Right ventricle myocardium superior (tissue), 1 donor: ENCODE measurements at regions not wholly inside any gene's neighbourhood (a gene's known extent, or its start where the extent isn't known, plus 50 kb on each side); places are given as distances from the start of the nearest gene placed in this dataset.

Source experiments
- ATAC-seq: fragments of 200-7000 bp; cut with Tn5 transposase; one replicate; pipeline ENCODE4 v1.9.1; 2020; ENCODE audit warnings: mild to moderate bottlenecking; ENCODE audit not compliant: poor library complexity
- DNase-seq: peaks from one replicate; pipeline ENCODE4 v3.0.0-alpha.2; 2020
- intact Hi-C: fragments of 100-400 bp; cut with DNase I; formaldehyde crosslinking; loops from one replicate; pipeline ENCODE4 v1.11.2; 2022
- donor health status: DM: no; HTN: yes; CAD: no; lungs with severe emphysema.

GRCh38 chr12:102622618-102623017 is 142.3 kb upstream of the IGF1 start:
- DNase-seq (no peak), ATAC-seq (no peak)
- intact Hi-C loops: no loop called here

- intact Hi-C loops: no loop called here
- no peak for ATAC-seq
- DNase-seq: no peak
Observed at GRCh38 chr12:102618197-102618877, 138.0 kb upstream of the IGF1 start.

- DNase-seq: no peak
- intact Hi-C loops: no loop called here
- ATAC-seq: no peak
Observed at GRCh38 chr12:102616692-102617091, 136.3 kb upstream of the IGF1 start.

- intact Hi-C loops: no loop called here
- DNase-seq (no peak), ATAC-seq (no peak)
Observed at GRCh38 chr12:102611995-102612394, 131.6 kb upstream of the IGF1 start.

- intact Hi-C loops: no loop called here
- no peak for ATAC-seq
- DNase-seq: no peak
Observed at GRCh38 chr12:102609996-102610395, 129.6 kb upstream of the IGF1 start.

DNA sequence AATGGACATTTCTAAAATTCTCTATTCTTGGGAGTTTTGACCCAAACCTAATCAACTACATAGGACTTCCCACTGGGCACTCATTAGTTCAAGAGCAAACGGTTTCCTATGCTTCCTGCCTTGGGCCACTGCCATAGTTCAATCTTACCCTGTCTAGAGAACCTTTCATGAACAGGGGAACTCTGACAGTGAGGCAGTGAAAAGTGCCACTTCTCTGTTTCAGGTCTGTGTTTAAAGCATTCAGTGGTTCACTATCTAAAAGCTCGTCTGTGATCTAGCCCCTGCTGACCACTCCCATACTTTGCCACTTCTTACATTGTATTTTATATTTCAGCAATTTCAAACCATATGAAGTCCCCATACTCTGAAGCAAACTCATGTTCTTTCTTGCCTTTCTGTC is 122.7 kb upstream of the IGF1 start:
- no peak for ATAC-seq
- DNase-seq: no peak
- intact Hi-C loops: no loop called here

DNA sequence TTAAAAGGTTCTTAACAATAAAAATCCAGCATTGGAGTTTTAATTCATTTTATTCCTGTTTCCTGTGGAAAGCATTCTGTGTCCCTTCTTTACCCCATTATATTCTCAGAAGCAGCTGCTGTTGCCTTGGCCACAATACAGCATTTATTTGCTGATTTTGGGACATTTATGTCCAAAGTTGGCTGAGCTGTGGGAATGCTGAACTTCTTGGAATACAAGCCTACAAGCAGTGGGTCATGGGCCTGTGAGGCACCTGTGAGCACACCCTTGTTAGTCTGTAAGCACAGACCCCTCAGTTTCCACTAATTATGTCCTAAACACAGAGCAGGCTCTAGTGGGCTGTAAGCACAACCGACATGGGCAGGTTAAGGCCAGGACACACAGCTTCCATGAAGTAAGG is 122.2 kb upstream of the IGF1 start:
- ATAC-seq: no peak
- intact Hi-C loops: no loop called here
- DNase-seq: no peak

DNA sequence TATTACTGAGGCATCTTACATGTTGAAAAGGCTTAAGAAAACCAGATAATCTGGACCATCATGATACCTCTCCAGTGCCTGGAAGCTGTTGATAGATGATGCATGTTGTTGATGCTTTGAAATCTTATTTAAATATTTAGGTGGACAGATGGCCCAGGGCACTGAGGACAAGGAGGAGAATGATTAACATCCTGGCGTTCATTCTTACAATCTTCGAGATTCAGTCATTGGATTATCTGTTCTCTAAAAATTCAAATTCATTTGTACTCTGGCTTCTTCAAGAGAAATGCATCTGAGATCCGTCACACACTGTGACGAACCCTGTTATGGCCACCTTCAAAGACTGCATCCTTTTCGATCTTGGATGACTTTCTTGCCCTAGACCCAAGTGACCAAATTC is 121.3 kb upstream of the IGF1 start:
- ATAC-seq: no peak

DNA sequence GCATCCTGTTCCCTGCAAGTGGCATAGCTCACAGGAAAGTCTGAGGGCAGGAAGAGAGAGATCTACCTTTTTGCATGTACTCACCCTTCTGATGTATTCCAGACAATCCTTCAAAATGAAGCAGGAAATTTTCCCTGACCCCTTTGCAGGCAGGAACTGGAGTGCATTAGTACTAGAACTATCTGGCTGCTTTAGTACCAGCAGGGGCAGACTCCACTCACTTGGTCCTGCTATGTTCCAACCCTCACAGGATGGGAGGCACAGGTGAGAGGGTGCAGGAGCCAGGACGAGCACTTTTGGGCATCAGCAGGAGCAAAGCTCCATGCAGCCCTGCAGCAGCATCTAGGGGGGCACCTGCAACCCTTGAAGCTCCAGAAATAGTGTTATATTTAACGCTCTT is 116.3 kb upstream of the IGF1 start:
- DNase-seq: no peak
- intact Hi-C loops: no loop called here
- ATAC-seq: no peak

More for the DNA sequence above, 121.3 kb upstream of the IGF1 start:
- intact Hi-C loops: no loop called here
- DNase-seq: no peak

DNA sequence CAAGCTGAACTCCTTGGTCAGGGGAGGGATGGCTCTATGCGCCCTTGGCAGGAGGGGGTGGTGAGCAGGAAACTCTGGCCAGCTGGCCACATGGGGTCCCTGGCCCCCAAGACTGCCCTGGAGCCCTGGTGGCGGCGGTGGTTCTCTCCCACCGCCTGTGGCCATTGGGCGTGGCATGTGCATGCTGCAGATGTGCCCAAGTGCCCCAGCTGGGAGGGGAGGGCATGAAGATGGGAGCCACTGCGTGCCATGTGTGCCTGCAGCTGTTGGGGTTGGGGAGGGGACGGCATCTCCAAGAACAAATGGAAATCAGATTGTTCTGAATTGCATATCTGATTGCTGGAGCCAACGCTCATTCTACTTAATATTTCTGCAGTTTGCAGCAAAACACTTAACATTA is 115.7 kb upstream of the IGF1 start:
- no peak for DNase-seq
- ATAC-seq: no peak

DNA sequence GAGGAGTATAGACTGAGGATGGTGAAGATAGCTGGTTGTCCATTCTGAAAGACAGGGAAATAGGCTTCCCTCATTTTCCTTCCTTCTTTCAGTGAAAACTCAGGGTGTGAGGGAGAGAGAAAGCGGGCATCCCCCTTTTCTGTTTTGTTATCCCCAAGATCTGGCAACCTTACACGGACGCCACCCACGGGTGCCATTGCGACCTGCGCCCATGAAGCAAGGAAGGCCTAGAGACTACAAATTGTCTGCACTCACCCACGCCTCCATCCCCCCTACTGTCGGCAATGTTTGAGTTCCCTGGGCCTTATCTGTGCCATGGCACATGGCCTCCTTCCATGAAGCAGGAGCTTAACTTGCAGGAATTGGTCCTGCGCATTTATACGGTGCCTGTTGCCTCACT is 115.0 kb upstream of the IGF1 start:
- intact Hi-C loops: no loop called here
- no peak for DNase-seq
- ATAC-seq: no peak

More for the DNA sequence above, 115.7 kb upstream of the IGF1 start:
- intact Hi-C loops: no loop called here

DNA sequence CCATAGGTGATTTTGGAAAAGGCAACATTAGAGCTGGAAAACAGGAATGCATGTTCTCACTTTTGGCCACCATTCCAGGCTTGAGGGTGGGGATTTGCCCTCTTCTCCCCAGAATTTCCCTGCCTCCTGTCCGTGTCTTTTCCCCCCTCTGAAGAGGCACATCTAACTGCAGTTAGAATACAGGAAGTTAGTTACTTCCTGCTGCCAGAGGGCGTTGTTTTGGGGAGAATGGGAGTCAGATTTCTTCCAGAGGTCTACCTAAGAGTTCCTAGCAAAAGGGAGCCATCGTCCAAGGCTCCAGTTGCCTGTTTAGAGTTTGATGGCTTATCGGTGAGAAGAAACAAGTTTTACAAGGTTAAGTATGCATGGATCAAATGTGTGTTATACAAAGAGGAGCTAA is 112.8 kb upstream of the IGF1 start:
- intact Hi-C loops: no loop called here
- ATAC-seq (no peak), DNase-seq (no peak)

GRCh38 chr12:102592134-102592533 is 111.8 kb upstream of the IGF1 start:
- no peak for DNase-seq
- intact Hi-C loops: no loop called here
- ATAC-seq: no peak

DNA sequence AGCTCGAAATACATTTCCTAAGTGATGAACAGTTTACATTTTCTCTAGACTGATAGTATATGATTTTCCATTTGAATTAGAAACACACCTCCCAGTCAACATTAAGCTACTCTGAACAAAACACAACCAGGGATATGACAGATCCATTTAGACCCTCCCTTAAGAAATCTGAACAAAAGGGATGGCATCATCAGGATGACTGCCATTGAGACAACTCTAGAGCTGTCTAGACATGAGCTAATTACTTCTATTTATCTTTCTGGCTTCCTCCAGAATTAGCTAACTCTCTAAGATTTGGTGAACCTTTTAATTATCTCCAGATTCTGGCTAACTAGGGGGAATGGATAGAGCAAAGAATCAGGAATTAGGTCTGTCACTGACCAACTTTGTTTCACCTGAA is 92.9 kb upstream of the IGF1 start:
- no peak for DNase-seq
- intact Hi-C loops: no loop called here
- no peak for ATAC-seq

GRCh38 chr12:102571889-102572288 is 91.5 kb upstream of the IGF1 start:
- ATAC-seq (no peak), DNase-seq (no peak)
- intact Hi-C loops: no loop called here

GRCh38 chr12:102570256-102570655 is 89.9 kb upstream of the IGF1 start:
- ATAC-seq (no peak), DNase-seq (no peak)
- intact Hi-C loops: no loop called here

DNA sequence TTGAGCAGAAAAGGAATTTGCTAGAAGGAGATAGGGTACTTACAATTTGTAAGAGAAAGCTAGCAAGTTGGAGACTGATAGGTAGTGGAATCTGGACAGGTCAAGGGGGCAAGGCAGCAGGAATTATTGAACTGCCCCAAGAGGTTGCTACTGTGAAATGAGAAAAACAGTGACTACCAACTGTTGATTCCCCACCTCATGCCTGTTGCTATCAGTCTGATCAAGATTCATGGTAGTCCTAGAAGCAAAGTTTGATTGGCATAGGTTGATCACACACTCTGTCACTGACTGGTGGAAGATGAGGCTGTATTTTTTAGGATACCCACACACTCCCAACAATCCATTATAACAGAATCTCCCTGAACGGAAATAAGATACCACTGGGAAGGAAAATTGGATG is 89.4 kb upstream of the IGF1 start:
- intact Hi-C loops: no loop called here
- ATAC-seq: no peak
- DNase-seq: no peak

DNA sequence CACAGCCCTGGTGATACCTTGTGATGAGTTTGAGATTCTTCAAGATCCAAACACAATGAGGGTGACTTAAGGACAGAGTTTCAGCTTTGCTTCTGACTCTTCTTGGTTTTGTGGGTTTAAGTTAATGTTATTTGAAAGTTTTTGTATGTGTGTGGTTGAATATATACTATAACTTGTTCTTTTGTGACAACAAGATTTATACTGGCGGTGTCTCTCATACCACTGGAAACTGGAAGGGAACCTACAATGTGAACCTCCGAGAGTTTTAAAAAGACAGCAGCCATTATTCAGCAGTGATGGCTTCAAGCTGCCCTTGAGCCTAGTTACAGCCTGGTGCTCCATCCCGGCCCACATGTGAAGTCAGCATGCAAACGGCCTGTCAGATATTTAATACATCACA is 87.9 kb upstream of the IGF1 start:
- DNase-seq: no peak
- intact Hi-C loops: no loop called here
- no peak for ATAC-seq

GRCh38 chr12:102567031-102567985 is 86.9 kb upstream of the IGF1 start:
- DNase-seq (no peak), ATAC-seq (no peak)
- intact Hi-C loops: no loop called here

DNA sequence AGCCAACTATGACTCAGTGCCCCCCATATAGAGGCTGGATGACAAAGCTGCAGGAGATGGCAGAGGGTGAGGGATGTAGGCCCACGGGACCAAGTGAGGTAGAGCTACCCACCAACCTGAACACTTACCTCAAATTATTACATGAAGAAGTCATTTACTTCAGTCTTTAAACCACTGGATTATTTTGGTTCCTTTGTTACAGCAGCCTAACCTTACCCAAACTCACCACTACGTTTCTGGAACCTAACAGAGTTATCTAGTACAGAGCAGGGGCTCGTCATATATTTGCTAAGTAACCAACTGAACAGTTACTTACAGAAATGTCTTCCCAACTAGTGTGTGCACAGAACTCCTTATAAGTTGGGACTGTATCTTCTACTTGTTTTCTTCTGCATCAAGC is 85.2 kb upstream of the IGF1 start:
- ATAC-seq (no peak), DNase-seq (no peak)
- intact Hi-C loops: no loop called here
